Omental fat pad (tissue), 3 donors: ENCODE measurements at regions not wholly inside any gene's neighbourhood (a gene's known extent, or its start where the extent isn't known, plus 50 kb on each side); places are given as distances from the start of the nearest gene placed in this dataset.

ENCODE experiments used
- ATAC-seq: fragments of 150-250 bp; one replicate; pipeline ENCODE4 v1.9.1; 2016; ENCODE audit warnings: mild to moderate bottlenecking, moderate library complexity; ENCODE audit not compliant: low FRiP score
- DNase-seq: peaks from one replicate; pipeline ENCODE4 v3.0.0-alpha.2; 2019; ENCODE audit warnings: low spot score
- CTCF ChIP-seq, 3 donors: fragments of 450-650 bp; IDR thresholded peaks; one replicate each; pipeline ENCODE4 v1.5.1; 2016 to 2017; ENCODE audit warnings: antibody characterized with exemption in 3 of 3, mild to moderate bottlenecking in 3 of 3, moderate library complexity in 2 of 3

- TF ChIP-seq CTCF (IDR thresholded peaks at IDR 0.05), result no peak
- DNase-seq (no peak), ATAC-seq (no peak)
Observed at GRCh38 chr5:105762728-105763127, 1908.0 kb downstream of the EFNA5 start.

- DNase-seq (no peak), ATAC-seq (no peak)
Observed at GRCh38 chr5:105754056-105754455, 1916.7 kb downstream of the EFNA5 start.

GRCh38 chr5:105752801-105753200, 1917.9 kb downstream of the EFNA5 start:
- ATAC-seq (no peak), DNase-seq (no peak)
- no peak for TF ChIP-seq CTCF (IDR thresholded peaks at IDR 0.05)

More at GRCh38 chr5:105754056-105754455, 1916.7 kb downstream of the EFNA5 start:
- TF ChIP-seq CTCF (IDR thresholded peaks at IDR 0.05), result no peak

GRCh38 chr5:105751908-105752307, 1918.8 kb downstream of the EFNA5 start:
- ATAC-seq, result no peak
- no peak for TF ChIP-seq CTCF (IDR thresholded peaks at IDR 0.05)
- no peak for DNase-seq

GRCh38 chr5:105745111-105745510, 1925.6 kb downstream of the EFNA5 start:
- TF ChIP-seq CTCF (IDR thresholded peaks at IDR 0.05), result no peak
- DNase-seq, result no peak
- no peak for ATAC-seq

GRCh38 chr5:105740242-105740641, 1930.5 kb downstream of the EFNA5 start:
- no peak for ATAC-seq
- DNase-seq, result no peak
- TF ChIP-seq CTCF (IDR thresholded peaks at IDR 0.05), result no peak

GRCh38 chr5:105739732-105740131, 1931.0 kb downstream of the EFNA5 start:
- no peak for TF ChIP-seq CTCF (IDR thresholded peaks at IDR 0.05)
- DNase-seq, result no peak
- no peak for ATAC-seq
